ENCODE measurements at regions not wholly inside any gene's neighbourhood (a gene's known extent, or its start where the extent isn't known, plus 50 kb on each side); places are given as distances from the start of the nearest gene placed in this dataset.

- TF ChIP-seq CTCF (IDR thresholded peaks at IDR 0.05): no peak
- no peak for TF ChIP-seq POLR2A (IDR thresholded peaks at IDR 0.05)
These were observed 261.7 kb downstream of the ETAA1 start for GRCh38 chr2:67658820-67659219.

Measured in sigmoid colon (tissue), 3 donors.